Ovary (tissue), 3 donors: ENCODE measurements at regions not wholly inside any gene's neighbourhood (a gene's known extent, or its start where the extent isn't known, plus 50 kb on each side); places are given as distances from the start of the nearest gene placed in this dataset.

Experiments used
- EP300 ChIP-seq: sonication (generic); formaldehyde crosslinking; IDR thresholded peaks from one replicate; pipeline ENCODE4 v1.6.1; 2017; ENCODE audit warnings: antibody characterized with exemption
- POLR2A ChIP-seq: fragments of 450-650 bp; IDR thresholded peaks from one replicate; pipeline ENCODE4 v1.6.1; 2017; ENCODE audit warnings: antibody characterized with exemption, mild to moderate bottlenecking, moderate library complexity
- TF ChIP-seq, protein P1 (sequence below), 3 donors: fragments of 450-650 bp in 2 of 3; fragments of 200-600 bp in 1 of 3; IDR thresholded peaks; one replicate each; pipeline versions ENCODE4 v1.5.1 to v1.8.0; 2016 to 2022; ENCODE audit warnings: antibody characterized with exemption in 3 of 3, mild to moderate bottlenecking in 1 of 3
- donor health status: DM: no; HTN: no; CAD: no.

DNA sequence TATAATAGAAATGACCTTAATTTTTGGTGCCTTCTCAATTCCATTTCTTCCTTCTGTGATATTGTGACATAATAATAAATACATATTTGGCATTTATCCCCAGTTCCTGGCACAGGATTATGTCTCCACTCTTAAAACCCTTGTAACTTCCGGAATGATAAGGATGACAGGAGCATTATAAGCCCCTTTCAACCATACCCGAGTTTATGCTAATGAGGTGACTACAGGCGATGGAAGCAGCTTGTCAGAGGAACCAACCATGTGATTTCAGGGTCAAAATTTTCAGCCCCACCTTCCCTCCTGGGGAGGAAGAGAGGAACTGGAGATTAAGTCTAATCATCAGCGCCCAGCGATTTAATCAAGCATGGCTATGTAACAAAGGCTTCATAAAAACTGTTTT, 528.5 kb upstream of the CRIM1 start:
- TF ChIP-seq, protein P1, sequence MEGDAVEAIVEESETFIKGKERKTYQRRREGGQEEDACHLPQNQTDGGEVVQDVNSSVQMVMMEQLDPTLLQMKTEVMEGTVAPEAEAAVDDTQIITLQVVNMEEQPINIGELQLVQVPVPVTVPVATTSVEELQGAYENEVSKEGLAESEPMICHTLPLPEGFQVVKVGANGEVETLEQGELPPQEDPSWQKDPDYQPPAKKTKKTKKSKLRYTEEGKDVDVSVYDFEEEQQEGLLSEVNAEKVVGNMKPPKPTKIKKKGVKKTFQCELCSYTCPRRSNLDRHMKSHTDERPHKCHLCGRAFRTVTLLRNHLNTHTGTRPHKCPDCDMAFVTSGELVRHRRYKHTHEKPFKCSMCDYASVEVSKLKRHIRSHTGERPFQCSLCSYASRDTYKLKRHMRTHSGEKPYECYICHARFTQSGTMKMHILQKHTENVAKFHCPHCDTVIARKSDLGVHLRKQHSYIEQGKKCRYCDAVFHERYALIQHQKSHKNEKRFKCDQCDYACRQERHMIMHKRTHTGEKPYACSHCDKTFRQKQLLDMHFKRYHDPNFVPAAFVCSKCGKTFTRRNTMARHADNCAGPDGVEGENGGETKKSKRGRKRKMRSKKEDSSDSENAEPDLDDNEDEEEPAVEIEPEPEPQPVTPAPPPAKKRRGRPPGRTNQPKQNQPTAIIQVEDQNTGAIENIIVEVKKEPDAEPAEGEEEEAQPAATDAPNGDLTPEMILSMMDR (IDR thresholded peaks at IDR 0.05): no peak
- no peak for TF ChIP-seq POLR2A
- TF ChIP-seq EP300: no peak
